Mucosa of rectum (tissue), 2 donors: ENCODE measurements at regions not wholly inside any gene's neighbourhood (a gene's known extent, or its start where the extent isn't known, plus 50 kb on each side); places are given as distances from the start of the nearest gene placed in this dataset.

Experiments
- H3K27ac ChIP-seq, 2 donors: one replicate each; pipeline ENCODE4 v1.7.0; 2013; ENCODE audit warnings: inconsistent platforms in 2 of 2, low read depth in 2 of 2, low read length in 2 of 2
- H3K27me3 ChIP-seq, 2 donors: one replicate each; pipeline ENCODE4 v1.7.0; 2013; ENCODE audit warnings: low read length in 2 of 2; ENCODE audit not compliant: control insufficient read depth in 2 of 2, insufficient read depth in 2 of 2
- H3K36me3 ChIP-seq, 2 donors: one replicate each; pipeline ENCODE4 v1.7.0; 2013; ENCODE audit warnings: low read length in 2 of 2; ENCODE audit not compliant: control insufficient read depth in 2 of 2, insufficient read depth in 2 of 2
- H3K4me1 ChIP-seq, 2 donors: one replicate each; pipeline ENCODE4 v1.7.0; 2013; ENCODE audit warnings: low read length in 2 of 2, mild to moderate bottlenecking in 1 of 2; ENCODE audit not compliant: control insufficient read depth in 2 of 2, insufficient read depth in 2 of 2
- H3K4me3 ChIP-seq, 2 donors: one replicate each; pipeline ENCODE4 v1.7.0; 2013; ENCODE audit warnings: low read length in 2 of 2
- H3K9ac ChIP-seq, 2 donors: one replicate each; pipeline ENCODE4 v1.7.0; 2013; ENCODE audit warnings: low read length in 2 of 2, low read depth in 1 of 2, mild to moderate bottlenecking in 1 of 2
- H3K9me3 ChIP-seq, 2 donors: one replicate each; pipeline ENCODE4 v1.7.0; 2013; ENCODE audit warnings: low read length in 2 of 2; ENCODE audit not compliant: control insufficient read depth in 2 of 2
- donor health status: healthy.
- donor health status: Normal muscosa, but diverticular disease.

DNA sequence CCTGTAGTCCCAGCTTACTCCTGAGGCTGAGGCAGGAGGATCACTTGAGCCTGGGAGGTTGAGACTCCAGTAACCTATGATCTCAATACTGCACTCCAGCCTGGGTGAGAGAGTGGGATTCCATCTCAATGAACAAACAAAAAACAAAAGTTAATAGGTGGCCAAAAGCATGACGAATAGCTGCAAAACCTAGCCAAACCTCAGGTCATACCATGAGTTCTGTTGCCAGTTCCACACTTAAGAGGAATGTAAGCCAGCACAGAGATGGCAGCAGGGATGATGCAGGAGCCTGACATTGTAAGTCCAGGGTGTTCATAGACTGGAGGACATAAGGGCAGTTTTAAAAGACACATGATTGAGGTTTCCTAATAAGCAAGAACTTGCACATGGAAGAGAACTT is 55.3 kb upstream of the RMDN2 start:
- H3K27ac ChIP-seq = no peak overlapping the region

GRCh38 chr2:37870829-37871228 is 54.3 kb upstream of the RMDN2 start:
- H3K27ac ChIP-seq = peak overlapping the region; percentile 38 to 40
- H3K9ac ChIP-seq = no peak overlapping the region
- H3K36me3 ChIP-seq = no peaks in the 10 kb centered on the region
- H3K9me3 ChIP-seq = no peaks in the 10 kb centered on the region
- no peak overlapping the region for H3K4me3 ChIP-seq
- peaks cover 0 to 3% of the 10 kb centered on the region in 2 donors for H3K4me1 ChIP-seq
- no peaks in the 10 kb centered on the region for H3K27me3 ChIP-seq

More for the DNA sequence above, 55.3 kb upstream of the RMDN2 start:
- Histone ChIP-seq H3K36me3 (no peaks in the 10 kb centered on the region), H3K9me3 (no peaks in the 10 kb centered on the region), H3K27me3 (no peaks in the 10 kb centered on the region), H3K4me1 (no peaks in the 10 kb centered on the region), H3K4me3 (no peak overlapping the region), H3K9ac (no peak overlapping the region)

GRCh38 chr2:37871456-37872191 is 53.5 kb upstream of the RMDN2 start:
- Histone ChIP-seq H3K9me3 (no peaks in the 10 kb centered on the region), H3K4me3 (no peak overlapping the region), H3K9ac (no peak overlapping the region), H3K4me1 (peaks cover 3% of the 10 kb centered on the region in 2 donors), H3K27ac (peak overlapping the region in 1 of 2 donors; percentile 40), H3K27me3 (no peaks in the 10 kb centered on the region), H3K36me3 (no peaks in the 10 kb centered on the region)

GRCh38 chr2:37872192-37872750 is 52.8 kb upstream of the RMDN2 start:
- peak overlapping the region; percentile 18 to 40 for H3K27ac ChIP-seq
- H3K4me3 ChIP-seq = no peak overlapping the region
- H3K4me1 ChIP-seq = peaks cover 3% of the 10 kb centered on the region in 2 donors
- no peaks in the 10 kb centered on the region for H3K9me3 ChIP-seq
- H3K27me3 ChIP-seq = no peaks in the 10 kb centered on the region
- no peak overlapping the region for H3K9ac ChIP-seq
- no peaks in the 10 kb centered on the region for H3K36me3 ChIP-seq

DNA sequence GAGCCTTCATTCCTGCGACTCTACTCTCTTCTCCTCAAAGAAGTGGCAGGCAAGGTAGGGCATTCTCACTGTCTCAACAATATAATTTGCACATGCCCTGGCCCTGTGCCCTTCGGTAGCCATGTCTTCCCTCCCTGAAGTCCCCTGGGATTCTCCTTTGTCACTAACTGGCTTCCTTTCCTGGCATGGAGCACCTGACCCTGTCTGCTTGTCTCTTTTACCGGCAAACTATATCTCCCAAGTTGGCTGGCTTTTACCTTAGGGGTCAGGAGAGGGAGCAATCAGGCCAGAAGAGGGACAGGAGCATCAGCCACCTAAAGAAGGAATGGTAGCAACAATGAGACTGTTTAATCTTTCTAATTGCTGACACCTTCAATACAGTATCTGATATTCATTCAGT is 51.9 kb upstream of the RMDN2 start:
- Histone ChIP-seq H3K9ac (no peak overlapping the region), H3K4me3 (no peak overlapping the region), H3K27me3 (no peaks in the 10 kb centered on the region), H3K27ac (no peak overlapping the region), H3K4me1 (peaks cover 3% of the 10 kb centered on the region in 2 donors), H3K36me3 (no peaks in the 10 kb centered on the region), H3K9me3 (no peaks in the 10 kb centered on the region)

DNA sequence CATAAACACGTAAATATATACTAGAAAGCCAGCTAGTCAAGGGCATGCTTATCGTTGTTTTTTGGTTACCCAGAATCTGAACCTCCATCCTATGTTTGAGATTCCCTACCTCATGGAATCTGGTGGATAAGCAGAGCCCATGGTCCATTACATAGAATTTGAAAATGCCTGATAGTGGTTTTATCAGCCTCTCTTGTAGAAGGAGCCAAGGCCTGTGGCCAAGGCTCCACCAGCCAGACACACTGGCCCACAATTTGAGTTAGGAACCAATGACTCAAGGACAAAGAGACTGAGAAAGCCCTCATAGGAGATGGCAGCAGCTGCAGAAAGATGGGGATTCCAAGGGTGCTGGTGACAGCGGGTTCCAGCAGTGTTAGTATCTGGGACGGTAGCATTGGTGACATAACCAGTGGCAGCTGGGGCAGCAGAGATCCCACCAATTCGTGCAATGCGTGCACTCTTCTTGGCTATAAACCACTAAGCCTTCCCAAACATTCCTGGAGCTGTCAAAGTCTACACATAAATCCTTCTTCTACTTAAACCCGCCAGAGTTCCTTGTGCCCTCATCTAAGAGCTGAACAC is 51.2 kb upstream of the RMDN2 start:
- Histone ChIP-seq H3K27me3 (no peaks in the 10 kb centered on the region), H3K9me3 (no peaks in the 10 kb centered on the region), H3K36me3 (no peaks in the 10 kb centered on the region), H3K4me3 (no peak overlapping the region), H3K27ac (no peak overlapping the region), H3K4me1 (peaks cover 3% of the 10 kb centered on the region in 2 donors), H3K9ac (no peak overlapping the region)

GRCh38 chr2:37874470-37874869 is 50.6 kb upstream of the RMDN2 start:
- H3K4me1 ChIP-seq = peaks cover 3% of the 10 kb centered on the region in 2 donors
- no peak overlapping the region for H3K4me3 ChIP-seq
- no peak overlapping the region for H3K9ac ChIP-seq
- H3K9me3 ChIP-seq = no peaks in the 10 kb centered on the region
- peaks cover 0 to 1% of the 10 kb centered on the region in 2 donors for H3K27me3 ChIP-seq
- H3K36me3 ChIP-seq = no peaks in the 10 kb centered on the region
- H3K27ac ChIP-seq = no peak overlapping the region
